GM12865 (cell line): ENCODE measurements at regions not wholly inside any gene's neighbourhood (a gene's known extent, or its start where the extent isn't known, plus 50 kb on each side); places are given as distances from the start of the nearest gene placed in this dataset.
"Not testable (repeated sequence)": the region's sequence is repeated elsewhere in the genome, so short reads cannot be mapped to it uniquely, and the experiment has no call there.

Experiments used
- DNase-seq: peaks from one replicate; pipeline ENCODE4 v3.0.0; 2010; ENCODE audit warnings: low read depth
- H3K4me3 ChIP-seq: 2 replicates; pipeline ENCODE4 v1.5.1; 2011; ENCODE audit warnings: mild to moderate bottlenecking, low read depth, low read length, control low read depth
- CTCF ChIP-seq: IDR thresholded peaks from 2 replicates; pipeline ENCODE4 v1.5.1; 2011; ENCODE audit warnings: low read length, control low read depth, low read depth, inconsistent platforms; ENCODE audit not compliant: insufficient read depth; ENCODE audit errors: missing control alignments

- no peak for TF ChIP-seq CTCF
- no peak for DNase-seq
- H3K4me3 ChIP-seq, result no peak overlapping the region
Observed at GRCh38 chr17:22202702-22203101, 510.4 kb downstream of the KCNJ18 start.

GRCh38 chr17:22203208-22203715 lies 510.9 kb downstream of the KCNJ18 start:
- no peak overlapping the region for H3K4me3 ChIP-seq
- DNase-seq, result no peak
- no peak for TF ChIP-seq CTCF

- H3K4me3 ChIP-seq, DNase-seq: not testable (repeated sequence)
Observed at GRCh38 chr17:22204076-22204475, 511.8 kb downstream of the KCNJ18 start.

- not testable (repeated sequence) for H3K4me3 ChIP-seq, DNase-seq
Observed at GRCh38 chr17:22210212-22210611, 517.9 kb downstream of the KCNJ18 start.

GRCh38 chr17:22213169-22213568 lies 520.8 kb downstream of the KCNJ18 start:
- DNase-seq, H3K4me3 ChIP-seq: not testable (repeated sequence)

- DNase-seq, result no peak
- TF ChIP-seq CTCF, result no peak
- H3K4me3 ChIP-seq, result no peak overlapping the region
Observed at GRCh38 chr17:22217135-22217534, 524.8 kb downstream of the KCNJ18 start.

GRCh38 chr17:22221344-22221743 lies 529.0 kb downstream of the KCNJ18 start:
- no peak overlapping the region for H3K4me3 ChIP-seq
- TF ChIP-seq CTCF, result no peak
- no peak for DNase-seq

GRCh38 chr17:22226477-22226876 lies 534.2 kb downstream of the KCNJ18 start:
- DNase-seq, H3K4me3 ChIP-seq: not testable (repeated sequence)

GRCh38 chr17:22226932-22227331 lies 534.6 kb downstream of the KCNJ18 start:
- DNase-seq, result not testable (repeated sequence)

GRCh38 chr17:22227699-22228553 lies 535.6 kb downstream of the KCNJ18 start:
- H3K4me3 ChIP-seq, DNase-seq: not testable (repeated sequence)

More at GRCh38 chr17:22226932-22227331, 534.6 kb downstream of the KCNJ18 start:
- H3K4me3 ChIP-seq, result not testable (repeated sequence)

GRCh38 chr17:22229821-22230220 lies 537.5 kb downstream of the KCNJ18 start:
- not testable (repeated sequence) for DNase-seq, H3K4me3 ChIP-seq
